ENCODE measurements at regions not wholly inside any gene's neighbourhood (a gene's known extent, or its start where the extent isn't known, plus 50 kb on each side); places are given as distances from the start of the nearest gene placed in this dataset.

DNA sequence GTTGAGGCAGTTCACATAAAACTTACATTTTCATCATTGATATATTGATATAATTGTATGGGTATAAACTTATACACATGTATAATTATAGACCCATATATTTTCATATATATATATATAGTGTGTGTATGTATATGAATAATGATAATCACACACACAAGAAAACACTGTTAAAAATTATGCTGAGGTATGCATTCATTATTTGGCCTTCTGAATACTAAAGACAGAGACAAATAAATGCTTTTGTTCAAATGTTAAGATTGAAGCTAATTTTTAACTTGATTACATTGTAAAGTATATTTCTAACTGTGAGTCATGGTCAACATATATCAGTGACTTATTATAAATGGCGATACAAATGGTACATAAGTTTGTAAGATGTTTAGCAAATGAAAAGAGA lies 888.8 kb downstream of the OTOL1 start:
- Histone ChIP-seq H2BK12ac (ENCODE audit: insufficient read length, low read depth, low read length) (no peak overlapping the region), H3K23me2 (ENCODE audit: insufficient read length, low read depth, low read length, poor library complexity, severe bottlenecking) (no peaks in the 10 kb centered on the region), H4K20me1 (ENCODE audit: control insufficient read depth, insufficient read depth, insufficient read length) (no peaks in the 10 kb centered on the region), H3K18ac (ENCODE audit: insufficient read length, low read depth, low read length) (no peak overlapping the region), H3K79me2 (ENCODE audit: insufficient read depth, low read length) (no peaks in the 10 kb centered on the region), H3K4ac (ENCODE audit: low read depth, low read length) (no peak overlapping the region), H2AK5ac (ENCODE audit: insufficient read length, low read length) (no peak overlapping the region), H3K9me3 (ENCODE audit: control insufficient read depth, low read depth, low read length) (no peaks in the 10 kb centered on the region), H4K5ac (ENCODE audit: insufficient read length, low read depth, low read length) (no peak overlapping the region), H3K56ac (ENCODE audit: insufficient read length, low read depth, low read length) (no peak overlapping the region), H3K4me1 (ENCODE audit: insufficient read depth, low read length) (no peaks in the 10 kb centered on the region), H2AFZ (ENCODE audit: low read length) (no peak overlapping the region), H2BK20ac (ENCODE audit: low read depth, low read length, poor library complexity, severe bottlenecking) (no peak overlapping the region), H3K27me3 (ENCODE audit: insufficient read depth, low read length) (no peaks in the 10 kb centered on the region), H3T11ph (ENCODE audit: low read length) (no peak overlapping the region), H4K91ac (ENCODE audit: insufficient read length, low read depth, low read length) (no peak overlapping the region), H2BK120ac (ENCODE audit: low read depth, low read length, poor library complexity, severe bottlenecking) (no peak overlapping the region), H3K9ac (ENCODE audit: extremely low read depth, insufficient read length, low read length) (no peak overlapping the region), H3K23ac (ENCODE audit: insufficient read length, low read depth, low read length) (no peak overlapping the region), H3K79me1 (ENCODE audit: insufficient read depth, low read depth, low read length, poor library complexity, severe bottlenecking) (no peaks in the 10 kb centered on the region), H3K27ac (ENCODE audit: insufficient read length, low read depth, low read length) (no peak overlapping the region), H4K8ac (replicated peaks; ENCODE audit: insufficient read length, low read depth, low read length) (no peak overlapping the region), H3K4me2 (ENCODE audit: insufficient read depth, insufficient read length, low read length) (no peak overlapping the region), H3K14ac (ENCODE audit: insufficient read depth, low read length) (no peak overlapping the region), H2BK5ac (ENCODE audit: insufficient read length, low read length) (no peak overlapping the region), H2BK15ac (ENCODE audit: low read depth, low read length) (no peak overlapping the region)
- WGBS (ENCODE audit: extremely low coverage, insufficient read length, low lambda C conversion rate): no CpG with 5 or more reads among the region's 1 CpG
- H3K36me3 Mint-ChIP-seq (ENCODE audit: insufficient read depth in 1 of 3, low read depth in 3 of 3): no peaks in the 10 kb centered on the region; a peak in 1 of 7 replicates
- H3K9me3 Mint-ChIP-seq: no peaks in the 10 kb centered on the region
- no peaks in the 10 kb centered on the region for H3K27me3 Mint-ChIP-seq (ENCODE audit: low read depth)
- no peak overlapping the region for H3K4me3 Mint-ChIP-seq
- no peak overlapping the region for H3K27ac Mint-ChIP-seq
- no peaks in the 10 kb centered on the region for H3K4me1 Mint-ChIP-seq
- DNase-seq: no peak
- TF ChIP-seq, protein P1, sequence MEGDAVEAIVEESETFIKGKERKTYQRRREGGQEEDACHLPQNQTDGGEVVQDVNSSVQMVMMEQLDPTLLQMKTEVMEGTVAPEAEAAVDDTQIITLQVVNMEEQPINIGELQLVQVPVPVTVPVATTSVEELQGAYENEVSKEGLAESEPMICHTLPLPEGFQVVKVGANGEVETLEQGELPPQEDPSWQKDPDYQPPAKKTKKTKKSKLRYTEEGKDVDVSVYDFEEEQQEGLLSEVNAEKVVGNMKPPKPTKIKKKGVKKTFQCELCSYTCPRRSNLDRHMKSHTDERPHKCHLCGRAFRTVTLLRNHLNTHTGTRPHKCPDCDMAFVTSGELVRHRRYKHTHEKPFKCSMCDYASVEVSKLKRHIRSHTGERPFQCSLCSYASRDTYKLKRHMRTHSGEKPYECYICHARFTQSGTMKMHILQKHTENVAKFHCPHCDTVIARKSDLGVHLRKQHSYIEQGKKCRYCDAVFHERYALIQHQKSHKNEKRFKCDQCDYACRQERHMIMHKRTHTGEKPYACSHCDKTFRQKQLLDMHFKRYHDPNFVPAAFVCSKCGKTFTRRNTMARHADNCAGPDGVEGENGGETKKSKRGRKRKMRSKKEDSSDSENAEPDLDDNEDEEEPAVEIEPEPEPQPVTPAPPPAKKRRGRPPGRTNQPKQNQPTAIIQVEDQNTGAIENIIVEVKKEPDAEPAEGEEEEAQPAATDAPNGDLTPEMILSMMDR (conservative IDR thresholded peaks at IDR 0.05): no peak

All from H9 (cell line).